ENCODE measurements at regions not wholly inside any gene's neighbourhood (a gene's known extent, or its start where the extent isn't known, plus 50 kb on each side); places are given as distances from the start of the nearest gene placed in this dataset.
"Not testable (repeated sequence)": the region's sequence is repeated elsewhere in the genome, so short reads cannot be mapped to it uniquely, and the experiment has no call there.

- no peak for DNase-seq (ENCODE audit: low read depth in 2 of 2)
Observed at GRCh38 chr4:32830160-32830559, 2110.0 kb downstream of the PCDH7 start.

- no peak for DNase-seq (ENCODE audit: low read depth in 2 of 2)
Observed at GRCh38 chr4:32831104-32831503, 2110.9 kb downstream of the PCDH7 start.

GRCh38 chr4:32840461-32841189 is 2120.5 kb downstream of the PCDH7 start:
- no peak for DNase-seq (ENCODE audit: low read depth in 2 of 2)

GRCh38 chr4:32841217-32841616 is 2121.0 kb downstream of the PCDH7 start:
- DNase-seq (ENCODE audit: low read depth in 2 of 2) = no peak

GRCh38 chr4:32847461-32847860 is 2127.3 kb downstream of the PCDH7 start:
- no peak for DNase-seq (ENCODE audit: low read depth in 2 of 2)

- no peak for DNase-seq (ENCODE audit: low read depth in 2 of 2)
Observed at GRCh38 chr4:32855622-32856021, 2135.5 kb downstream of the PCDH7 start.

- no peak for DNase-seq (ENCODE audit: low read depth in 2 of 2)
Observed at GRCh38 chr4:32858361-32858760, 2138.2 kb downstream of the PCDH7 start.

- DNase-seq (ENCODE audit: low read depth in 2 of 2) = peak; percentile 62 to 73
Observed at GRCh38 chr4:32858971-32859370, 2138.8 kb downstream of the PCDH7 start.

- DNase-seq (ENCODE audit: low read depth in 2 of 2) = no peak
Observed at GRCh38 chr4:32864713-32865351, 2144.7 kb downstream of the PCDH7 start.

- DNase-seq (ENCODE audit: low read depth in 2 of 2) = no peak
Observed at GRCh38 chr4:32876546-32876945, 2156.4 kb downstream of the PCDH7 start.

GRCh38 chr4:32879913-32880312 is 2159.7 kb downstream of the PCDH7 start:
- DNase-seq (ENCODE audit: low read depth in 2 of 2) = no peak

- DNase-seq (ENCODE audit: low read depth in 2 of 2) = peak in 1 of 2 experiments; percentile 4
Observed at GRCh38 chr4:32884198-32884597, 2164.0 kb downstream of the PCDH7 start.

- DNase-seq (ENCODE audit: low read depth in 2 of 2) = no peak
Observed at GRCh38 chr4:32890398-32890797, 2170.2 kb downstream of the PCDH7 start.

GRCh38 chr4:32909053-32909452 is 2188.9 kb downstream of the PCDH7 start:
- DNase-seq (ENCODE audit: low read depth in 2 of 2) = no peak

GRCh38 chr4:32909736-32910135 is 2189.6 kb downstream of the PCDH7 start:
- DNase-seq (ENCODE audit: low read depth in 2 of 2) = no peak

GRCh38 chr4:32917586-32917985 is 2197.4 kb downstream of the PCDH7 start:
- DNase-seq (ENCODE audit: low read depth in 2 of 2) = no peak

GRCh38 chr4:32929796-32930699 is 2209.9 kb downstream of the PCDH7 start:
- no peak for DNase-seq (ENCODE audit: low read depth in 2 of 2)

- no peak for DNase-seq (ENCODE audit: low read depth in 2 of 2)
Observed at GRCh38 chr4:32930700-32931099, 2210.5 kb downstream of the PCDH7 start.

- no peak for DNase-seq (ENCODE audit: low read depth in 2 of 2)
Observed at GRCh38 chr4:32931475-32931874, 2211.3 kb downstream of the PCDH7 start.

GRCh38 chr4:32932156-32932555 is 2212.0 kb downstream of the PCDH7 start:
- DNase-seq (ENCODE audit: low read depth in 2 of 2) = no peak

GRCh38 chr4:32939222-32939621 is 2219.1 kb downstream of the PCDH7 start:
- not testable (repeated sequence) for DNase-seq (ENCODE audit: low read depth in 2 of 2)

GRCh38 chr4:32950866-32951265 is 2230.7 kb downstream of the PCDH7 start:
- no peak for DNase-seq (ENCODE audit: low read depth in 2 of 2)

Data from fibroblast of skin of left biceps (primary cell).